HCT116 (cell line): ENCODE measurements at regions not wholly inside any gene's neighbourhood (a gene's known extent, or its start where the extent isn't known, plus 50 kb on each side); places are given as distances from the start of the nearest gene placed in this dataset.
A peak's percentile ranks its signal among the peaks of the same experiment; 100 is the strongest.

Source experiments
- ATAC-seq: fragments of 200-7000 bp; cut with Tn5 transposase; 2 replicates; pipeline ENCODE4 v1.9.1; 2020; ENCODE audit warnings: mild to moderate bottlenecking, moderate library complexity
- BruUV-seq: library from RNA; stranded (reverse); fragments of 400-500 nt; replicated peaks from 2 replicates; lab custom pipeline; 2021; lab: Mats Ljungman, UMichigan
- CTCF ChIA-PET: fragments of 300-600 bp; sonication (Branson Sonifier 250); formaldehyde crosslinking; loops from one replicate; lab custom pipeline; 2021; ENCODE audit warnings: antibody characterized with exemption; lab: Charles Lee
- POLR2A ChIA-PET: fragments of 300-600, 350-600 bp; sonication (Branson Sonifier 250); formaldehyde crosslinking; loops from one replicate; lab custom pipeline; 2021; ENCODE audit warnings: antibody characterized with exemption; lab: Charles Lee
- RAD21 ChIA-PET, 2 experiments: fragments of 300-600 bp; sonication (Branson Sonifier 250); formaldehyde crosslinking; loops; one replicate each; lab custom pipeline; 2023; ENCODE audit warnings: low total read pairs in 2 of 2; ENCODE audit not compliant: uncharacterized antibody in 2 of 2, unreplicated experiment in 2 of 2, low non-redundant PET in 1 of 2; lab: Charles Lee
- DNase-seq: peaks from one replicate; pipeline ENCODE4 v3.0.0-alpha.2; 2010; ENCODE audit warnings: low read depth, low spot score
- H2AFZ ChIP-seq: fragments of 200-600 bp; shearing (Covaris generic), sonication (generic); 2 replicates; pipeline ENCODE4 v1.6.1; 2017; ENCODE audit warnings: low read depth, mixed run types, mixed read lengths, antibody characterized with exemption, low read length; ENCODE audit not compliant: poor library complexity, severe bottlenecking
- H3K27ac ChIP-seq: 2 replicates; pipeline ENCODE4 v1.5.1; 2012; ENCODE audit warnings: low read depth, low read length
- H3K27me3 ChIP-seq: fragments of 200-600 bp; sonication (generic); 2 replicates; pipeline ENCODE4 v1.6.1; 2016; ENCODE audit warnings: mixed run types, low read length, mixed read lengths; ENCODE audit not compliant: insufficient read depth
- H3K36me3 ChIP-seq, 2 experiments: fragments of 200-500 bp in 1 of 2; fragments of 200-600 bp in 1 of 2; sonication (Bioruptor generic) in 1 of 2; sonication (generic) in 1 of 2; 2 replicates each; pipeline versions ENCODE4 v1.5.1 to v1.6.1; 2014 to 2016; ENCODE audit warnings: low read length in 2 of 2, inconsistent platforms in 1 of 2, mixed read lengths in 1 of 2, mixed run types in 1 of 2; ENCODE audit not compliant: insufficient read depth in 2 of 2, control insufficient read depth in 1 of 2
- H3K4me1 ChIP-seq, 2 experiments: fragments of 200-600 bp in 1 of 2; sonication (generic) in 1 of 2; 2 replicates each; pipeline versions ENCODE4 v1.5.1 to v1.6.1; 2012 to 2017; ENCODE audit warnings: low read length in 2 of 2, inconsistent platforms in 1 of 2, mild to moderate bottlenecking in 1 of 2, mixed read lengths in 1 of 2, mixed run types in 1 of 2, moderate library complexity in 1 of 2; ENCODE audit not compliant: insufficient read depth in 2 of 2, control insufficient read depth in 1 of 2
- H3K4me2 ChIP-seq: fragments of 200-600 bp; sonication (generic); 2 replicates; pipeline ENCODE4 v1.6.1; 2017; ENCODE audit warnings: mixed run types, low read length, mixed read lengths
- H3K4me3 ChIP-seq, 2 experiments: fragments of 200-600 bp in 1 of 2; sonication (generic) in 1 of 2; replicated peaks in 1 of 2; 2 replicates each; pipeline ENCODE4 v1.5.1; 2011 to 2016; ENCODE audit warnings: low read length in 2 of 2, control low read depth in 1 of 2, low read depth in 1 of 2, mild to moderate bottlenecking in 1 of 2, mixed read lengths in 1 of 2, mixed run types in 1 of 2
- H3K79me2 ChIP-seq: fragments of 200-600 bp; sonication (generic); 2 replicates; pipeline ENCODE4 v1.6.1; 2017; ENCODE audit warnings: mild to moderate bottlenecking, mixed run types, low read length, moderate library complexity, mixed read lengths; ENCODE audit not compliant: insufficient read depth
- H3K9ac ChIP-seq: fragments of 200-600 bp; sonication (generic); 2 replicates; pipeline ENCODE4 v1.6.1; 2016; ENCODE audit warnings: low read length, mixed read lengths
- H3K9me2 ChIP-seq: fragments of 200-600 bp; sonication (generic), shearing (Covaris generic); 2 replicates; pipeline ENCODE4 v1.6.1; 2017; ENCODE audit warnings: mixed run types, mild to moderate bottlenecking, moderate library complexity; ENCODE audit not compliant: insufficient read depth
- H3K9me3 ChIP-seq, 2 experiments: fragments of 200-500 bp in 1 of 2; fragments of 200-600 bp in 1 of 2; sonication (Bioruptor generic) in 1 of 2; sonication (generic) in 1 of 2; 2 replicates each; pipeline ENCODE4 v1.6.1; 2014 to 2017; ENCODE audit warnings: low read length in 2 of 2, mixed read lengths in 2 of 2, inconsistent platforms in 1 of 2, low read depth in 1 of 2, mild to moderate bottlenecking in 1 of 2, mixed run types in 1 of 2, moderate library complexity in 1 of 2; ENCODE audit not compliant: control insufficient read depth in 1 of 2, insufficient read depth in 1 of 2
- H4K20me1 ChIP-seq: fragments of 200-600 bp; sonication (generic), shearing (Covaris generic); 2 replicates; pipeline ENCODE4 v1.6.1; 2017; ENCODE audit warnings: mixed run types, mild to moderate bottlenecking, moderate library complexity; ENCODE audit not compliant: insufficient read depth
- ATF3 ChIP-seq: IDR thresholded peaks from 2 replicates; pipeline ENCODE4 v1.6.1; 2012
- CEBPB ChIP-seq: IDR thresholded peaks from 2 replicates; pipeline ENCODE4 v1.6.1; 2012; ENCODE audit warnings: low read depth
- FOSL1 ChIP-seq: IDR thresholded peaks from 2 replicates; pipeline ENCODE4 v1.6.1; 2012; ENCODE audit warnings: low read depth
- JUND ChIP-seq: IDR thresholded peaks from 2 replicates; pipeline ENCODE4 v1.6.1; 2012
- MAX ChIP-seq: IDR thresholded peaks from 2 replicates; pipeline ENCODE4 v1.6.1; 2012
- RAD21 ChIP-seq: IDR thresholded peaks from 2 replicates; pipeline ENCODE4 v1.6.1; 2012; ENCODE audit warnings: low read depth, mild to moderate bottlenecking
- REST ChIP-seq: IDR thresholded peaks from 2 replicates; pipeline ENCODE4 v1.6.1; 2012; ENCODE audit warnings: low read depth
- SP1 ChIP-seq: IDR thresholded peaks from 2 replicates; pipeline ENCODE4 v1.6.1; 2012; ENCODE audit warnings: low read depth
- YY1 ChIP-seq: IDR thresholded peaks from 2 replicates; pipeline ENCODE4 v1.6.1; 2011; ENCODE audit warnings: low read length, low read depth, moderate library complexity, mild to moderate bottlenecking; ENCODE audit not compliant: insufficient replicate concordance; ENCODE audit errors: extremely low read depth
- ZBTB33 ChIP-seq: IDR thresholded peaks from 2 replicates; pipeline ENCODE4 v1.6.1; 2011; ENCODE audit warnings: mild to moderate bottlenecking, low read length, moderate library complexity; ENCODE audit not compliant: insufficient replicate concordance; ENCODE audit errors: extremely low read depth
- ZFX ChIP-seq: fragments of 450-650 bp; IDR thresholded peaks from 2 replicates; pipeline ENCODE4 v1.6.1; 2017
- ZNF274 ChIP-seq: fragments of 200-500 bp; sonication (Bioruptor generic); IDR thresholded peaks from 2 replicates; pipeline ENCODE4 v1.6.1; 2014; ENCODE audit warnings: mild to moderate bottlenecking, low read depth, low read length, inconsistent platforms
- intact Hi-C: fragments of 100-400 bp; cut with micrococcal nuclease; formaldehyde crosslinking; loops from 2 replicates; pipeline ENCODE4 v1.10.0; 2022

- no peaks in the 10 kb centered on the region for H4K20me1 ChIP-seq
- no peak overlapping the region for H3K27ac ChIP-seq
- H3K4me1 ChIP-seq, result peaks cover 4 to 10% of the 10 kb centered on the region in 2 experiments; a peak in 3 of 4 replicates
- TF ChIP-seq REST (no peak), FOSL1 (peak; percentile 50; the same call in 1 of the 2 replicates), YY1 (peak; percentile 8), JUND (peak; percentile 57)
- ChIA-PET CTCF (no interaction called here), RAD21 (interaction anchor here in 1 of 2 experiments (0.7 kb wide), 1 partner anchor 200 kb away, joined by 5 read pairs; no protein-coding TSS in a partner anchor), POLR2A (no interaction called here)
- H3K9me3 ChIP-seq, result no peaks in the 10 kb centered on the region
- DNase-seq (peak; percentile 63), ATAC-seq (peak; percentile 92)
- peak overlapping the region; percentile 21; the same call in 1 of the 2 replicates for H3K4me2 ChIP-seq
- H3K4me3 ChIP-seq, result no peak overlapping the region
- no TSS peak for BruUV-seq
- H3K36me3 ChIP-seq, result no peaks in the 10 kb centered on the region
- no peaks in the 10 kb centered on the region for H3K79me2 ChIP-seq
- intact Hi-C loops, result no loop called here
- H3K9ac ChIP-seq, result no peak overlapping the region
- no peaks in the 10 kb centered on the region for H3K9me2 ChIP-seq
- peak overlapping the region; percentile 17 for H2AFZ ChIP-seq
- H3K27me3 ChIP-seq, result no peaks in the 10 kb centered on the region
Measured at GRCh38 chr4:163063891-163064290, 102.8 kb downstream of the NAF1 start.

- DNase-seq (peak; percentile 34), ATAC-seq (peak; percentile 77)
- no peak overlapping the region for H3K27ac ChIP-seq
- BruUV-seq, result no TSS peak
- H3K79me2 ChIP-seq, result no peaks in the 10 kb centered on the region
- H3K27me3 ChIP-seq, result no peaks in the 10 kb centered on the region
- H3K36me3 ChIP-seq, result no peaks in the 10 kb centered on the region
- no peak overlapping the region for H2AFZ ChIP-seq
- no peak overlapping the region for H3K9ac ChIP-seq
- no peaks in the 10 kb centered on the region for H4K20me1 ChIP-seq
- ChIA-PET POLR2A (no interaction called here), CTCF (interaction anchor here (2.4 kb wide), 1 partner anchor 143 kb away, joined by 6 read pairs; no protein-coding TSS in a partner anchor), RAD21 (interaction anchor here in 1 of 2 experiments (1.1 kb wide), 1 partner anchor 144 kb away, joined by 3 read pairs; no protein-coding TSS in a partner anchor)
- intact Hi-C loops, result loop anchor here (1.0 to 5.0 kb wide), 4 partner anchors 144 to 964 kb away; partner anchors contain the start of gene NPY1R
- H3K4me3 ChIP-seq, result no peak overlapping the region
- no peaks in the 10 kb centered on the region for H3K9me3 ChIP-seq
- no peak overlapping the region for H3K4me2 ChIP-seq
- H3K4me1 ChIP-seq, result no peaks in the 10 kb centered on the region
- H3K9me2 ChIP-seq, result no peaks in the 10 kb centered on the region
- TF ChIP-seq ZBTB33 (no peak), MAX (no peak), CEBPB (no peak), SP1 (no peak), ZFX (no peak), ZNF274 (no peak), ATF3 (no peak), RAD21 (peak; percentile 58)
Measured at GRCh38 chr4:163048447-163048846, 118.2 kb downstream of the NAF1 start.
